ENCODE measurements at regions not wholly inside any gene's neighbourhood (a gene's known extent, or its start where the extent isn't known, plus 50 kb on each side); places are given as distances from the start of the nearest gene placed in this dataset.

GRCh38 chr5:173667702-173668101, 51.3 kb upstream of the BOD1 start:
- TF ChIP-seq CTCF (IDR thresholded peaks at IDR 0.05) (no peak), POLR2A (IDR thresholded peaks at IDR 0.05) (no peak)
- no peaks in the 10 kb centered on the region for H3K27me3 ChIP-seq
- no peaks in the 10 kb centered on the region for H3K9me3 ChIP-seq
- 84 to 89% methylated on average over 7 of the region's 7 CpGs for WGBS, 2 donors
- intact Hi-C loops (cut with DNase I), result no loop called here
- H3K27ac ChIP-seq, result no peak overlapping the region
- no peaks in the 10 kb centered on the region for H3K36me3 ChIP-seq (replicated peaks in 1 of 2; ENCODE audit: insufficient read depth in 1 of 2, low read depth in 2 of 2)
- H3K4me3 ChIP-seq, result no peak overlapping the region
- DNase-seq (no peak), ATAC-seq (no peak)
- peaks cover 8% of the 10 kb centered on the region for H3K4me1 ChIP-seq

GRCh38 chr5:173668245-173668800, 51.9 kb upstream of the BOD1 start:
- H3K4me3 ChIP-seq, result no peak overlapping the region
- TF ChIP-seq CTCF (IDR thresholded peaks at IDR 0.05) (no peak), POLR2A (IDR thresholded peaks at IDR 0.05) (no peak)
- ATAC-seq (no peak), DNase-seq (no peak)
- peaks cover 8% of the 10 kb centered on the region for H3K4me1 ChIP-seq
- intact Hi-C loops (cut with DNase I), result no loop called here
- H3K36me3 ChIP-seq (replicated peaks in 1 of 2; ENCODE audit: insufficient read depth in 1 of 2, low read depth in 2 of 2), result no peaks in the 10 kb centered on the region
- 82 to 94% methylated on average over 2 of the region's 2 CpGs for WGBS, 2 donors
- no peaks in the 10 kb centered on the region for H3K9me3 ChIP-seq
- no peak overlapping the region for H3K27ac ChIP-seq
- no peaks in the 10 kb centered on the region for H3K27me3 ChIP-seq

GRCh38 chr5:173668910-173669309, 52.5 kb upstream of the BOD1 start:
- no peaks in the 10 kb centered on the region for H3K27me3 ChIP-seq
- WGBS, 2 donors, result 94 to 97% methylated on average over 5 of the region's 5 CpGs
- no peak overlapping the region for H3K4me3 ChIP-seq
- no peak overlapping the region for H3K27ac ChIP-seq
- intact Hi-C loops (cut with DNase I), result no loop called here
- ATAC-seq (no peak), DNase-seq (no peak)
- H3K36me3 ChIP-seq (replicated peaks in 1 of 2; ENCODE audit: insufficient read depth in 1 of 2, low read depth in 2 of 2), result no peaks in the 10 kb centered on the region
- H3K9me3 ChIP-seq, result no peaks in the 10 kb centered on the region
- no peak for TF ChIP-seq CTCF (IDR thresholded peaks at IDR 0.05)
- TF ChIP-seq POLR2A (IDR thresholded peaks at IDR 0.05), result no peak
- peaks cover 14% of the 10 kb centered on the region for H3K4me1 ChIP-seq

GRCh38 chr5:173669483-173669882, 53.0 kb upstream of the BOD1 start:
- Histone ChIP-seq H3K4me1 (peaks cover 15% of the 10 kb centered on the region), H3K36me3 (replicated peaks in 1 of 2; ENCODE audit: insufficient read depth in 1 of 2, low read depth in 2 of 2) (no peaks in the 10 kb centered on the region), H3K27me3 (no peaks in the 10 kb centered on the region), H3K4me3 (no peak overlapping the region), H3K9me3 (no peaks in the 10 kb centered on the region), H3K27ac (no peak overlapping the region)
- ATAC-seq (no peak), DNase-seq (no peak)
- TF ChIP-seq CTCF (IDR thresholded peaks at IDR 0.05) (no peak), POLR2A (IDR thresholded peaks at IDR 0.05) (no peak)
- intact Hi-C loops (cut with DNase I), result no loop called here
- WGBS, 2 donors, result 75 to 86% methylated on average over 3 of the region's 3 CpGs

- Histone ChIP-seq H3K36me3 (replicated peaks in 1 of 2; ENCODE audit: insufficient read depth in 1 of 2, low read depth in 2 of 2) (no peaks in the 10 kb centered on the region), H3K9me3 (no peaks in the 10 kb centered on the region), H3K4me3 (no peak overlapping the region), H3K27me3 (no peaks in the 10 kb centered on the region), H3K4me1 (peaks cover 15% of the 10 kb centered on the region), H3K27ac (peak overlapping the region in 1 of 4 donors; percentile 18)
- ATAC-seq (no peak), DNase-seq (no peak)
- WGBS, 2 donors, result 61 to 62% methylated on average over 3 of the region's 3 CpGs
- intact Hi-C loops (cut with DNase I), result no loop called here
- no peak for TF ChIP-seq POLR2A (IDR thresholded peaks at IDR 0.05)
- TF ChIP-seq CTCF (IDR thresholded peaks at IDR 0.05), result no peak
Measured at GRCh38 chr5:173670130-173670651, 53.7 kb upstream of the BOD1 start.

Measured in body of pancreas (tissue), 4 donors.